Suppressor macrophage treated with lipopolysaccharide for 1 hour (primary cell): ENCODE measurements at regions not wholly inside any gene's neighbourhood (a gene's known extent, or its start where the extent isn't known, plus 50 kb on each side); places are given as distances from the start of the nearest gene placed in this dataset.
A peak's percentile ranks its signal among the peaks of the same experiment; 100 is the strongest.

Experiments used
- DNase-seq, 3 donors: peaks; one replicate each; pipeline ENCODE4 v3.0.0-alpha.2; 2020 to 2022

DNA sequence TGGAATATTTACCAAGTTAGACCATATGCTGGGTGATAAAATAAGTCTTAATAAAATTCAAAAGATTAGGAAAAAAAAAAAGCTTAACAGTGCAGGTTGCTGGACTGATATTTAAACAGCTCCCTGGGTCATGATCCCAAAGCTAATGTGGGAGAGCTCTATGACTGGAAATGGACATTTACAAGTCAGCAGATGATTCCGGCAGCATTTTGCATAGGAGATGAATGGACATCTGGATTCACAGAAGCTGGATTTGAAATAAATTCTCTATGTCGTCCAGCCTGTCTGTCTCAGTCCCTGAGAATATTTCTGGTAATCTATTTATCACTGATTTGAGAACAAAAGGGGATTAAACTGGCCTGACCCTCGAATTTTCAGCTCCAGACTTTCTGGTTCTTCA is 52.3 kb upstream of the KLHL25 start:
- DNase-seq, result no peak

GRCh38 chr15:85849946-85850345 is 55.2 kb upstream of the KLHL25 start:
- DNase-seq, result no peak

DNA sequence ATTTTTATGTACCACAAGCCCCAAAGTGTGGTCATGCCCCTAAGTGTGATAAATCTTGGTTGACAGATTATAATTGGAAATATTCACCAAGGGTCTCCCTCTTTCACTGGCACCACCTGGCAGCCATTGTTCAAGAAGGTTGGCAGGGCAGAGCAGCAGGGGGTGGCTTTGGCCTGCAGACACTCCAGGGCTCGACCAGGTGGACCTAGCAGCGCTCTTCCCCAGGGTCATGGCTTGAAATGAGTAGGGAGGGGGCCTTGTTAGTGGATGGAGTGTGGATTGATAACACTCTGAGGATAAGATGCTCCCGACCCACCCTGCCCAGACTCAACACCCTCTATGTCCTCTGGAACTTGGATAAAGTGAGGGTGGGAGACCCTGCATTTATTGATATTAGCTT is 58.2 kb upstream of the KLHL25 start:
- no peak for DNase-seq

GRCh38 chr15:85854345-85855097 is 59.8 kb upstream of the KLHL25 start:
- DNase-seq, result peak; percentile 63 to 74 (median 73)

GRCh38 chr15:85858586-85859375 is 64.1 kb upstream of the KLHL25 start:
- DNase-seq, result peak; percentile 77 to 90 (median 84)

DNA sequence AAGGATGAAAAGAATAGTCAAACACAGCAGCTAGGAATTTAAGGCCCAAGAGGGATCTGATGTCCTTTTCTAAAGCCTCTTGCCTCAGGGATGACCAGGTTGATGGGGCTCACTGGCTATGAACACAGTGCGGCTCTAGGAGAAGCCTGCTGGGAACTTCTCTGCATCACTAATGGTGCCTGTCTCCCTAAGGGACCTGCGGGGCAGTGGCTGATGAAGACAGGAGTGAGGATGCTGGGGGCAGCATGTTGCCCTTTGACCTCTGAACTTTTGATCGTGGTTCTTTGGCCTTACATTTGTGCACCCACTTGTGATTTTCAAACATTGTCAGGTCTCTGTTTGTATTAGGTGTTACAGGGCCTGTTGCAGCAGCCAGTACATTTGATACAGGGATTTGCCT is 64.9 kb upstream of the KLHL25 start:
- DNase-seq, result no peak

DNA sequence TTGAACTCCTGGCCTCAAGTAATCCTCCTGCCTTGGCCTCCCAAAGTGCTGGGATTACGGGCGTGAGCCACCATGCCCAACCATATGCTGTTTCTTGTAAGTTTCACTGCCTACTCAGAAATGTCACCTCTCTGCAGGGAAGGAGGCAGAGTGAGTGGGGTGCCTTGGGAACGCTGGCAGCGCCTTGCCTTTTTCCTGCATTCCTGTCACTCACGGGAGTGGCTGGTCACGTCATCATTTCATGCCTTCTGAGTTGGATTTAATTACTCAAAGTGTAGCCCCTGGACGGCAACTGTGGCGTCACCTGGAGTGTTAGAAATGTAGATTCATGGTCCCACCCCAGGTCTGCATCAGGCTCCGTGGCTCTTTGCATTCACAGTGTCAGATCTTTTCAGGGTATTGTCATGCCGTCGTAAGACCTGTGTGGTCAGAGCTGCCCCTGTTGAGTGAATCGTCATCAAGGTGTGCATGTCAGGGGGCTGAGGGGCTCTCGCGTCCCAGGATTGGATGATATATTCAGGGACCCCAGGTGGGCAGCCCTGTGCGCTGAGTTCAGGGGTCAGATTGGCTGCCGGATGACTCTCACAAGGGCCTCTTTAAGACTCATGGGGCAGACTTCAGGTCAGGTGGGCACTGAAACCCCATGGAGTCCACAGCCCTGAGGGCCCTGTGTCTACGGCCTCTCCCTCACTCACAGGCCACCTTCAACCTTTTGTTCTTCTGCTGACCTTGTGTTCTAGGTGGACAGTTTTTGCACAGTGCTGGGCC is 65.9 kb upstream of the KLHL25 start:
- no peak for DNase-seq

- peak; percentile 8 to 25 (median 21) for DNase-seq
These were observed 70.5 kb upstream of the KLHL25 start for GRCh38 chr15:85865070-85865684.

- no peak for DNase-seq
These were observed 72.5 kb upstream of the KLHL25 start for GRCh38 chr15:85867250-85867649.

DNA sequence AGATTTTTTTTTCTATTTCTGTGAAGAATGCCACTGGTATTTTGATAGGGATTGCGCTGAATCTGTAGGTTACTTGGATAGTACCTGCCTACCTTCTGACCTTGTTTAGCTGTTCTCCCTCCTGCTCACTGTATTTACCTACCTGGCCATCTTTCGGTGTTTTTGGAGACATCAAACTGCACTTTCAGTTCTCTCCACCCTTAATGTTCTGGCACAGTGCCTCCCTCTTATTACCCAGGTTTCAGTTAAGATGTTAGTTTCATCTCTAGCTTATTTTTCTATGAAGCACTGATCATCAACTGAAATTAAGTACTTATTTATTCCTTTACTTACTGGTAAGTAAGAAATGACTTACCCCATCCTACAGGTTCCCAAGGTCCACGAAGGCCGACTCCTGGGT is 74.4 kb upstream of the KLHL25 start:
- no peak for DNase-seq

- no peak for DNase-seq
These were observed 75.7 kb upstream of the KLHL25 start for GRCh38 chr15:85870216-85871014.

- DNase-seq, result no peak
These were observed 76.8 kb upstream of the KLHL25 start for GRCh38 chr15:85871545-85871944.

DNA sequence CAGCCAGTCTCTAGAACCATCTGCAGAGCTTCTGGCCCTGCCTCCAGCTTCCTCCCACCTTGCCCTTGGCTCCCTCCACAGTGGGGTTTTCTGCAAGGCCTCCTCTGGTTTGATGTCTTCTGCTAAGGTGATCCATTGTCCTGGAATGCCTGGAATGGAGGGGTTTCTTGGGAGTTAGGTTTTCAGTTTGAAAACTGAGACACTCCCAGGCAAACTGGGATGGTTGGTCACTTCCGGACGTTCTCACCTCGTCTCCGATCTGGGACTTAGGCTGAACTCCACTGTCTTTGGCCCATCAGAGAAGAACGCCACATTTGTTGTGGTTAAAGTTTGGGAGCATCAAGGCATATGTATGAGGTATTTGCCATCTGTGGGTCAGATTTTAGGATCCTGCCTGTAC is 77.4 kb upstream of the KLHL25 start:
- DNase-seq, result no peak

DNA sequence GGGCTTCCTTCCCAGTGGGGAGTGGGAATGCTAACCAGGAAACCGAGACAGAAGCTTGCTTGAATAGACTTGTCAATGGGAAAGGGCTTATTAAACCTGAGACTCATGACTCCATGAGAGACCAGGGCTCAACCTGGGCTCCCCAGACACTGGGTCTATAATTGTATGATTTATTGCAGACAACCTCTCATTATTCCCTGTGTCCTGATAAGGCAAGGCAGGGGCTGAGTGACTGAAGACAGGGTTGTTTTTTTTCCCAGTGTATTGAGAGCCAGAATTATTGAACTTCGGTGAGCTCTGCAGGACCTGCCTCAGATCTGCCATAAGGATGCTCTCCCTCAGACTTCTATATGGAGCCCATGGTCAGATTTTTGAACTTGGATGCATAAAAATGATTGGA is 79.5 kb upstream of the KLHL25 start:
- no peak for DNase-seq

GRCh38 chr15:85875756-85876155 is 81.0 kb upstream of the KLHL25 start:
- no peak for DNase-seq

GRCh38 chr15:85878828-85879225 is 84.1 kb upstream of the KLHL25 start:
- no peak for DNase-seq

- peak in 1 of 3 donors; percentile 6 for DNase-seq
These were observed 84.8 kb upstream of the KLHL25 start for GRCh38 chr15:85879334-85880163.

DNA sequence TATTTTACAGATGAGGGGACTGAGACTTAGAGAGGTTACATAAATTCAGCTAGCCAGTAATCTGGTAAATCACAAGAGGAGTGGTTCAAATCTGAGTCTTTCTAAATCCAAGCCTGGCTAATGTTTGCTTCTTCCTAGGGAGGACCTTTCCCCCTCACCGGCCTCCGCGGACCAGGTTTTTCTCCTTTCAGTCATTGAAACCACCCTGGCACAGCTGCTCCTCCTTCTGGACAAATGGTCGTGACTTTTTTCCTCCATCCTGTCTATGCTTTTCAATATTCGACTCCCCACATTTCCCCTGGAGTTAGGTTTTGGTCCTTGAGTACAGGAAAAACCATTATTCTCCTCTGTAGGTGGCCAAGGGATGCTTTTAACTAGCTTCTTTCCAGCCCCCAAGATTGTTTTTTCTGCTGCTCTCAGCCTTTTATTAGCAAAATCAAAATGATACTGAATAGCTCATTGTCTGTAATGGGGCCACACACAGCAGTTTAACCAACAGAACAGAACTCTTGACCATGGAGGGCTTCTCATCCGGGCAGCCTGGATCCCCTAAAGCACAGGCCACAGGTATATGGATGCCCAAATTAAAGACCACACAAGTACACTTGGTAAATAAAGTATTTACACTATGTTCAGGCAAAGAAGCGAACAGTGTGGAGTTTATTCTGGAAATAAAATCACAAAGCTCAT is 85.9 kb upstream of the KLHL25 start:
- no peak for DNase-seq

DNA sequence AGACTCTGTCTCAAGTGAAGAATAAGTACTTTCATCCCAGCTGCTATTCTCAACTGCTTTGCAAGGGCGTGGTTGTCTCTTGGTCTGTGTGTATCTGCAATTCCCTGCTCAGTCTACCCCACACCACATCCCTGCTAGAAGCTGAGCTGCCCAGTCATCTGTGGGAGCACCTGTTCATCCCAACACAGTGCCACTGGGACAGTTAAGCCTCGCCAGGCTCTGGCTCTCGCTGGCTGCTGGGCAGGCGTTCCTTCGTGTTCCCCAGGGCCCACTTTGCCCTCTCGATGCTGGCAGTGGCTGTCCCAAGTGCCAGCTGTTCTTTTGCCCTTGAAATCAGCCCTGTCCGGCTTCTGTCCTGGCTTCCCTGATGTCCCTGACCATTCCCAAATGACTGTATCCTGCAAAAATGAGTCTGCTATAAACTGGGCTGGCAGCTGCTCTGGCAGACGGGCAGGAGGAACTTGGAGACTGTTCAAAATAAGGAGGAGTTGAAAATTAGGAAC is 91.6 kb upstream of the KLHL25 start:
- no peak for DNase-seq

- DNase-seq, result no peak
These were observed 95.4 kb upstream of the KLHL25 start for GRCh38 chr15:85889956-85890619.
